Chondrocyte (in vitro differentiated cells): ENCODE measurements at regions not wholly inside any gene's neighbourhood (a gene's known extent, or its start where the extent isn't known, plus 50 kb on each side); places are given as distances from the start of the nearest gene placed in this dataset.

Experiments used
- DNase-seq: peaks from one replicate; pipeline ENCODE4 v3.0.0; 2021; ENCODE audit warnings: mixed read lengths, low spot score
- H3K27ac Mint-ChIP-seq: one replicate; pipeline ENCODE4 v1.8.0; 2021; ENCODE audit warnings: mild to moderate bottlenecking, moderate library complexity, mixed read lengths; ENCODE audit not compliant: unreplicated experiment
- H3K27me3 Mint-ChIP-seq: 2 replicates; pipeline ENCODE4 v1.8.0; 2021; ENCODE audit warnings: low read depth, mixed read lengths
- H3K36me3 Mint-ChIP-seq: 2 replicates; pipeline ENCODE4 v1.8.0; 2021; ENCODE audit warnings: low read depth, mixed read lengths
- H3K4me1 Mint-ChIP-seq: 2 replicates; pipeline ENCODE4 v1.8.0; 2021; ENCODE audit warnings: low read depth, mild to moderate bottlenecking, mixed read lengths
- H3K4me3 Mint-ChIP-seq: one replicate; pipeline ENCODE4 v1.8.0; 2021; ENCODE audit warnings: mild to moderate bottlenecking, moderate library complexity, mixed read lengths; ENCODE audit not compliant: unreplicated experiment
- H3K9me3 Mint-ChIP-seq: 2 replicates; pipeline ENCODE4 v1.8.0; 2021; ENCODE audit warnings: low read depth, mixed read lengths
- CTCF ChIP-seq: fragments of 200-600 bp; sonication (generic); IDR thresholded peaks from 2 replicates; pipeline ENCODE4 v1.5.0; 2021; ENCODE audit warnings: antibody characterized with exemption, mild to moderate bottlenecking, moderate library complexity

- no peak overlapping the region for H3K4me3 Mint-ChIP-seq
- no peak for TF ChIP-seq CTCF
- H3K27me3 Mint-ChIP-seq, result peaks cover 2% of the 10 kb centered on the region
- no peaks in the 10 kb centered on the region for H3K36me3 Mint-ChIP-seq
- no peaks in the 10 kb centered on the region for H3K4me1 Mint-ChIP-seq
- no peak for DNase-seq
- H3K27ac Mint-ChIP-seq, result no peak overlapping the region
- H3K9me3 Mint-ChIP-seq, result no peaks in the 10 kb centered on the region
Observed at GRCh38 chr13:81670048-81670447, 1329.1 kb upstream of the SPRY2 start.

DNA sequence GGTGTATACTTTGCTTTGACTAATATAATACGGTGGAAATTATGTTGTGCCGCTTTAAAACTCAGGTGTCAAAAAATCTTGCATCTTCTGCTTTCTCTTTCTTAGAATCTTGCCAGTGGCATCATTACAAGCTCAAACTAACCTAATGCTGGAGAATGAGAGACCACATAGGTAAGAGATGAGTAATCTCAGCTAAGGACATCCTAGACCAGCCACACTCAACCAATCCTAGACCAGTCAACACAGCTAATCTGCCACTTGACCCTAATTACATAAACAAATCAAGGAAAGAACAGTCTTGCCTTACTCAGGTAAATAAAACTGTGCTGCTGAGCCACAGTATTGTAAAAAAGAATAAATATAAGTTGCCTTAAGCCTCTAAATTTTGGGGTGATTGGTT, 1323.9 kb upstream of the SPRY2 start:
- no peak overlapping the region for H3K4me3 Mint-ChIP-seq

GRCh38 chr13:81659984-81660383, 1319.1 kb upstream of the SPRY2 start:
- DNase-seq, result no peak
- H3K9me3 Mint-ChIP-seq, result peaks cover 10% of the 10 kb centered on the region
- H3K27me3 Mint-ChIP-seq, result peaks cover 4% of the 10 kb centered on the region
- peaks cover under 1% of the 10 kb centered on the region for H3K36me3 Mint-ChIP-seq
- no peak for TF ChIP-seq CTCF
- H3K4me1 Mint-ChIP-seq, result no peaks in the 10 kb centered on the region
- H3K27ac Mint-ChIP-seq, result no peak overlapping the region
- H3K4me3 Mint-ChIP-seq, result no peak overlapping the region

More for the DNA sequence above, 1323.9 kb upstream of the SPRY2 start:
- TF ChIP-seq CTCF, result no peak
- H3K27ac Mint-ChIP-seq, result no peak overlapping the region
- no peaks in the 10 kb centered on the region for H3K4me1 Mint-ChIP-seq
- no peaks in the 10 kb centered on the region for H3K9me3 Mint-ChIP-seq
- no peaks in the 10 kb centered on the region for H3K36me3 Mint-ChIP-seq
- peaks cover 2% of the 10 kb centered on the region for H3K27me3 Mint-ChIP-seq
- DNase-seq, result no peak

DNA sequence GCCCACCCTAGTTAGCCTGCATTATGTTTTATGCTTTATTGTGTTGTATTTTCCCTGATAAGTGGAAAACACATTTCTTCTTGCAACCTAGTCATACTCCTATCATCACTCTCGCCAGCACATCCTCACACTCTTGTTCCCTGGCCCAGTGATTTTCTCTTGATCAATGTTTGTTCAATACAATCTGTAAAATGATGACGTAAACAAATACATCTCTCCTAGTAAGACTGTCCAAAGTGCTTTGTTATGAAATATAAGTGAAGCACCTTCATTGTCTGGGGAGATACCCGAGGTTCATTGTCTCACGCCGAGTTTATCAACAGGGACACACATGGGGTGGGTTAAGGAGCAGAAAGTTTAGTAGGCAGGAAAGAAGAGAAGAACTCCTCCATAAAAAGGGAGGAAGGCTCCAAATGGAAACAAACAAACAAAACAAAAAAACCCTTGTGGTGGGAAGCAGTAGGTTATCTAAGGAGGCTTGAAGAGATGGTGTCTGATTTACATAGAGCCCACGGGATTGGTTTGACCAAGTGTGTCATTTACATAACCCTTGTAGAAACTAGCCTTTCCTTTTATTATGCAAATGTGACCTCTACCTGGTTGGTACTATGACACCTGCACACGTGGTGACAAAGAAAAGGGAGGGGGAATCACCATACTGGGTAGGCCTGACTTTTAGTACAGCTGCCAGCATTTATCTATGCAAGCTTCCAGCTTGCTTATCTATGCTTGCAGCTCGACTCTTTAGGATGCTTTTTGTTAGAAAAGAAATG, 1317.9 kb upstream of the SPRY2 start:
- DNase-seq, result no peak
- Mint-ChIP-seq H3K36me3 (peaks cover 1% of the 10 kb centered on the region), H3K9me3 (peaks cover 11% of the 10 kb centered on the region), H3K4me1 (no peaks in the 10 kb centered on the region), H3K4me3 (no peak overlapping the region), H3K27me3 (peaks cover 4% of the 10 kb centered on the region), H3K27ac (no peak overlapping the region)
- no peak for TF ChIP-seq CTCF

DNA sequence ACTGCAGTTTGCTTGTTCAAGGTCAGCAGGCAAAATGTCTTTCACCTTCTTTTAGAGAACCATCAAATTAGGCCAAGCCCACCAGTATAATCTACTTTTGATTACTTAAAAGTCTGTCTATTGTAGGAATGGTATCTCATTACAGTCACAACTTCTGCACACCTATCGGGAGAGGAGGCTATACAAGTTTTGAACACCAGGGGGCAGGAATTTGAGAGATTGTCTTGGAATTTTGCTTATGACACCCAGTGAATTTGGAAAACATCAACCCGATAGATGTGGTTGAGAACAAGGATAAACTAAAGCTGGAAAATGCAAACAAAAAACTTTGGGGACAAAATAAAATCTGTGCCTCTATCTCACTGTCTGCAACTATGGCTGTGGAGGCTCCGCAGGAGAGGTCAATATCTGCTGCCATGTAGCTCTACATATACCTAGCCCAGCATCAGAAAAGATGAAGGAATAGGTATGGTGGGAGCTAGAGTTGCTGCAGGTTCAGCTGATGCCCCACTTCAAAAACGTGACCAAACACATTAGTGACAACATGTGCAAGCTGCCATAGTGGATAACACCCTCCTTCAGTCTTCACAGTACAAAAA, 1299.2 kb upstream of the SPRY2 start:
- Mint-ChIP-seq H3K36me3 (no peaks in the 10 kb centered on the region), H3K4me1 (no peaks in the 10 kb centered on the region), H3K4me3 (no peak overlapping the region), H3K27me3 (no peaks in the 10 kb centered on the region), H3K9me3 (no peaks in the 10 kb centered on the region), H3K27ac (no peak overlapping the region)
- TF ChIP-seq CTCF, result peak; percentile 58
- no peak for DNase-seq
